ENCODE measurements at regions not wholly inside any gene's neighbourhood (a gene's known extent, or its start where the extent isn't known, plus 50 kb on each side); places are given as distances from the start of the nearest gene placed in this dataset.

DNA sequence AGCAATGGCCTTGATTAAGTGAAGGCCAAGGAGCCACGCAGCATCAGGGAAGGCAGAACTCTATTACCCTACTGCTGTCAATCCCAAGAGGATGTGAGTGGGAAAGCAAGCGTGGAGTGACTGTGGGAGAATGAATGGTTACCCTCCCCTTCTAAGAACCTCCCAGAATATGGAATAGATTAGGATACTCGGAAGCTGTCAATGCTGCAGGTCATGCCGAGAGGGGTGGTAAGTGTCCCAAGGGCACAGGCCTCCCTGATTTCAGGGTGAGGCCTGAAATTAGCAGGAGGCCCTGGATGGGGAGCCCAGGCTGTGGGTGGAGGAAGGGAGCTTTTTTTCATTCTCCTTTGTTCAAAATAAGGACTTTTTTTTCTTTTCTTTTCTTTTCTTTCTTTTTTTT, 179.9 kb upstream of the JAG1 start:
- no peaks in the 10 kb centered on the region for H3K9me3 ChIP-seq (ENCODE audit: insufficient read depth in 2 of 2, low read depth in 1 of 2, low read length in 1 of 2)
- WGBS, 2 experiments (ENCODE audit: extremely low coverage in 1 of 2, insufficient coverage in 1 of 2, insufficient read length in 1 of 2, insufficient replicate concordance in 2 of 2, low coverage in 1 of 2, low lambda C conversion rate in 2 of 2, missing lambda C conversion rate in 1 of 2), result 87% methylated on average over 4 of the region's 4 CpGs; no CpG with 5 or more reads in 1 of the 2 experiments
- FAIRE-seq, result no peak
- H3K4me3 ChIP-seq (ENCODE audit: extremely low read depth in 1 of 4, insufficient read depth in 2 of 4, low read depth in 3 of 4, low read length in 4 of 4), result no peak overlapping the region
- H3K23ac ChIP-seq (ENCODE audit: insufficient read length), result no peak overlapping the region
- DNase-seq (ENCODE audit: low read depth in 1 of 2, low spot score in 2 of 2), result no peak
- no peak overlapping the region for H4K8ac ChIP-seq (ENCODE audit: extremely low read depth, insufficient read depth, low read length)
- no peak overlapping the region for H3K14ac ChIP-seq (ENCODE audit: insufficient read length)
- no peak overlapping the region; the same call in 1 of the 2 replicates for H2BK12ac ChIP-seq (ENCODE audit: low read depth, low read length)
- H3K4me1 ChIP-seq (replicated peaks in 1 of 4; ENCODE audit: control insufficient read depth in 3 of 4, insufficient read depth in 4 of 4, low read length in 3 of 4), result no peaks in the 10 kb centered on the region
- H4K20me1 ChIP-seq (replicated peaks in 1 of 2; ENCODE audit: control insufficient read depth in 1 of 2, insufficient read depth in 2 of 2, low read length in 2 of 2), result no peaks in the 10 kb centered on the region
- TF ChIP-seq HDAC2 (IDR thresholded peaks at IDR 0.05; ENCODE audit: borderline replicate concordance in 1 of 2, low read depth in 2 of 2, low read length in 2 of 2) (no peak), CBX8 (IDR thresholded peaks at IDR 0.05; ENCODE audit: borderline replicate concordance, low read depth, low read length) (no peak), CHD1 (IDR thresholded peaks at IDR 0.05; ENCODE audit: low read depth, low read length) (no peak), TAF1 (IDR thresholded peaks at IDR 0.05; ENCODE audit: low read depth, low read length) (no peak), TEAD4 (IDR thresholded peaks at IDR 0.05; ENCODE audit: low read depth, low read length) (no peak), JUN (IDR thresholded peaks at IDR 0.05; ENCODE audit: low read depth, low read length) (no peak)
- TF ChIP-seq, protein P1, sequence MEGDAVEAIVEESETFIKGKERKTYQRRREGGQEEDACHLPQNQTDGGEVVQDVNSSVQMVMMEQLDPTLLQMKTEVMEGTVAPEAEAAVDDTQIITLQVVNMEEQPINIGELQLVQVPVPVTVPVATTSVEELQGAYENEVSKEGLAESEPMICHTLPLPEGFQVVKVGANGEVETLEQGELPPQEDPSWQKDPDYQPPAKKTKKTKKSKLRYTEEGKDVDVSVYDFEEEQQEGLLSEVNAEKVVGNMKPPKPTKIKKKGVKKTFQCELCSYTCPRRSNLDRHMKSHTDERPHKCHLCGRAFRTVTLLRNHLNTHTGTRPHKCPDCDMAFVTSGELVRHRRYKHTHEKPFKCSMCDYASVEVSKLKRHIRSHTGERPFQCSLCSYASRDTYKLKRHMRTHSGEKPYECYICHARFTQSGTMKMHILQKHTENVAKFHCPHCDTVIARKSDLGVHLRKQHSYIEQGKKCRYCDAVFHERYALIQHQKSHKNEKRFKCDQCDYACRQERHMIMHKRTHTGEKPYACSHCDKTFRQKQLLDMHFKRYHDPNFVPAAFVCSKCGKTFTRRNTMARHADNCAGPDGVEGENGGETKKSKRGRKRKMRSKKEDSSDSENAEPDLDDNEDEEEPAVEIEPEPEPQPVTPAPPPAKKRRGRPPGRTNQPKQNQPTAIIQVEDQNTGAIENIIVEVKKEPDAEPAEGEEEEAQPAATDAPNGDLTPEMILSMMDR (IDR thresholded peaks at IDR 0.05; ENCODE audit: control extremely low read depth in 1 of 3, insufficient read depth in 1 of 3, low read depth in 1 of 3, low read length in 3 of 3), result no peak
- no peak overlapping the region for H2BK5ac ChIP-seq (ENCODE audit: low read depth, low read length)
- H3K4ac ChIP-seq (replicated peaks; ENCODE audit: insufficient read length, low read depth, low read length), result no peak overlapping the region
- H4K5ac ChIP-seq (ENCODE audit: insufficient read length, low read depth, low read length), result no peak overlapping the region
- H3K27me3 ChIP-seq (replicated peaks in 1 of 4; ENCODE audit: control insufficient read depth in 3 of 4, extremely low read depth in 1 of 4, insufficient read depth in 3 of 4, low read length in 3 of 4), result no peaks in the 10 kb centered on the region
- POLR2A ChIA-PET (ENCODE audit: partially characterized antibody), result no interaction called here
- no peak overlapping the region for H2BK120ac ChIP-seq (replicated peaks; ENCODE audit: low read depth, low read length)
- H2BK15ac ChIP-seq (ENCODE audit: low read length), result no peak overlapping the region
- H3K79me2 ChIP-seq (ENCODE audit: control insufficient read depth in 1 of 2, insufficient read depth in 2 of 2, low read length in 2 of 2), result no peaks in the 10 kb centered on the region
- no peak overlapping the region for H2BK20ac ChIP-seq (ENCODE audit: low read length)
- no peak overlapping the region for H3K4me2 ChIP-seq (ENCODE audit: insufficient read depth in 1 of 2, low read depth in 2 of 2, low read length in 2 of 2)
- H3K36me3 ChIP-seq (ENCODE audit: control insufficient read depth in 2 of 4, insufficient read depth in 4 of 4, low read length in 3 of 4), result no peaks in the 10 kb centered on the region
- H2AFZ ChIP-seq (ENCODE audit: low read length), result no peak overlapping the region
- no peaks in the 10 kb centered on the region for H3K79me1 ChIP-seq (ENCODE audit: low read depth, low read length)
- no peak overlapping the region for H3K9ac ChIP-seq (replicated peaks in 1 of 4; ENCODE audit: extremely low read depth in 1 of 4, low read depth in 3 of 4, low read length in 3 of 4)
- no peak overlapping the region for H3K27ac ChIP-seq (ENCODE audit: low read depth, low read length)
- no peaks in the 10 kb centered on the region for H3K23me2 ChIP-seq (ENCODE audit: low read depth, low read length)
- H3K56ac ChIP-seq (replicated peaks; ENCODE audit: insufficient read length, low read depth, low read length), result no peak overlapping the region
- no peak overlapping the region for H3K18ac ChIP-seq (ENCODE audit: extremely low read depth, low read length)
- H2AK5ac ChIP-seq (ENCODE audit: low read depth, low read length), result no peak overlapping the region
- CTCF ChIA-PET (ENCODE audit: partially characterized antibody), result interaction anchor here (0.9 kb wide), 1 partner anchor 93 kb away, joined by 3 read pairs; no protein-coding TSS in a partner anchor
- no peak overlapping the region for H4K91ac ChIP-seq (replicated peaks; ENCODE audit: insufficient read length, low read length)

Data from H1 (cell line).